ENCODE measurements at regions not wholly inside any gene's neighbourhood (a gene's known extent, or its start where the extent isn't known, plus 50 kb on each side); places are given as distances from the start of the nearest gene placed in this dataset.

- TF ChIP-seq CTCF (conservative IDR thresholded peaks at IDR 0.05; ENCODE audit: low read depth, low read length) (no peak), EZH2phosphoT487 (IDR thresholded peaks at IDR 0.05; ENCODE audit: borderline replicate concordance, low read length) (no peak)
- BruUV-seq (replicated peaks), result no TSS peak
- H2AFZ ChIP-seq (ENCODE audit: low read length), result no peak overlapping the region
- ATAC-seq, result no peak
- peaks cover 8% of the 10 kb centered on the region for H3K9me3 ChIP-seq (ENCODE audit: low read length)
- H3K4me2 ChIP-seq (ENCODE audit: low read length), result no peak overlapping the region
- no peaks in the 10 kb centered on the region for H3K9me2 ChIP-seq (replicated peaks; ENCODE audit: low read length)
- no peaks in the 10 kb centered on the region for H3K27me3 ChIP-seq (ENCODE audit: low read length)
- no peaks in the 10 kb centered on the region for H3K79me2 ChIP-seq (ENCODE audit: low read length)
- CTCF ChIA-PET, result no interaction called here
- H3F3A ChIP-seq (ENCODE audit: low read length, unreplicated experiment), result no peaks in the 10 kb centered on the region
- H3K9ac ChIP-seq (ENCODE audit: low read length), result no peak overlapping the region
- no peak for DNase-seq
- POLR2A ChIA-PET (ENCODE audit: unreplicated experiment), result no interaction called here
- no peaks in the 10 kb centered on the region for H3K36me3 ChIP-seq (ENCODE audit: low read depth, low read length)
- intact Hi-C loops (cut with micrococcal nuclease), result no loop called here
- H3K4me3 ChIP-seq (ENCODE audit: low read length), result no peak overlapping the region
- no peaks in the 10 kb centered on the region for H3K4me1 ChIP-seq (ENCODE audit: insufficient read depth, low read length)
- no peaks in the 10 kb centered on the region for H4K20me1 ChIP-seq (ENCODE audit: low read length)
- no peak overlapping the region for H3K27ac ChIP-seq (ENCODE audit: low read length)
Observed at GRCh38 chr7:3250725-3251124, 50.3 kb upstream of the SDK1 start.

All from PC-3 (cell line).